HG03060 (cell line): ENCODE measurements at regions not wholly inside any gene's neighbourhood (a gene's known extent, or its start where the extent isn't known, plus 50 kb on each side); places are given as distances from the start of the nearest gene placed in this dataset.

Experiments
- ATAC-seq: cut with Tn5 transposase; IDR thresholded peaks from one replicate; pipeline ENCODE4 v1.9.1; 2021; ENCODE audit warnings: low read depth, moderate number of reproducible peaks; ENCODE audit not compliant: unreplicated experiment

DNA sequence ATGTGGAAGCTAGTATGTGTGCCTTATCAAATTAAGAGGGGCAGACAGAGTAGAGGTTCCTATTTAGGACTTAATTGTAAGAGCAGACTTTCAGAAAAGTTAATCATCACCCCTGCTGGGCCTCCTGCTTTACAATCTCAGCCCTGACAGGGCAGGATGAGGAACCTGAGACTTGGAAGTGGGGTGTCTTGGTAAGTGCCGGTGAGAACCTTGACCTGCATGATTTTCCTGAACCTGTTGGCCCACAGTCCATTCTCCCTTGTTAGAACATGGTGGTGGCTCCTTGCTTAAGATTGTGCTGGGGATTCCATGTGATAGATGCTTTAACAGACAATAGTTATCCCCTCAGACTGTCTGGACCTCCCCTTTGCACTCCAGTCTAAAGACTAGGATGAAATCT lies 141.7 kb upstream of the TMEM72 start:
- ATAC-seq: no peak

DNA sequence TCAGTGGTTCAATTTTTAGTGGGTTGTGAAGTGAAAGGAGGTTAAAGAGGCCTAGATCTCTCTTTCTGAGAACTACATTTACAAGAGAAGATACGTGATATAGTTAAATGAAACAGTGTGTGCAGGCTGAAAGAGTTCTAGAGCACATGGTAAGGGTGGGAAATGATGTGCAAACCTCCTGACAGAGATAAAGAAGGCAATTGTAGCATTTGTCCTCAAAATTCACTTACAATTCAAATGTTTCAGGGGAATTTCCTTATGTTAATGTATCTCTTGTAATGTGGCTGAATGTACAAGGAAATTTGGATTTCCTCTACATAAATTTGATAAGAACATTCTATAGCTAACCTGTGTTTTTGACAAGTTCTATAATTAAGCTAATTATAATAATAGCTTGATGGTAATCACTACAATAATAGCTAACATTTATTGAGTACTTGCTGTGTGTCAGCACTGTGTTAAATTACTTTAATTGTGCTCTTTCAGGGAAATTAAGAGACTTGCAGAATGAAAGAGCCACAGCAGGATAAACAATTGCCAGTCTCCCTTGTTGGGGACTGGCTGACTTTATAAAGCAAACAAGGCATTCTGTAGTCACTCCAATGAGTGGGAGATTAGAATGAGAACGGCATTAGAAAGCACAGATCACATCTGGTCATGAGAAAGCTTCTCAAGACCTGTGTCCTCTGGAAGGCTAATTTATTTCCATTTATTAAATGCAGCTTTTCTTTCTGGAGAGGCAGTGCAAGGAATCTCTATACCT lies 139.7 kb upstream of the TMEM72 start:
- ATAC-seq: no peak

DNA sequence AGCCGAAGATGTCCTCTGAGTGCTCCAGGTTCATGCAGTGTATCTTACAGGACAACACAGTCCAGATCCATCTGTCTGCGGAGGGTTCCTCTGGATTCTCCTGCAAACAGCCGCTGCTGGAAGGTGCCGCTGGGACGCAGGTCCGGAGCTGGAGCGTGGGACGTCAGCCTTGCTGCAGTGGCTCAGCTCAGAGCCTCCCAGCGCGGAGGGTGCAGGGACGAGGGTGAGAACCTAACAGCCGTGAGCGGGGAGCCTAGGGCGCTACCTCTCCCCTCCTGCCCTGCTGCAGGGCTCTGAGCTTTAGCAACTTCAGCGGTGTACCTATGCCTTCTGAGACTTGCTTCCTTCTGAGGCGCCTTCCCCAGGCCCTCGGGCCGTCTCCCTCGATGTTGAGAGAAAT lies 137.6 kb upstream of the TMEM72 start:
- ATAC-seq: no peak

DNA sequence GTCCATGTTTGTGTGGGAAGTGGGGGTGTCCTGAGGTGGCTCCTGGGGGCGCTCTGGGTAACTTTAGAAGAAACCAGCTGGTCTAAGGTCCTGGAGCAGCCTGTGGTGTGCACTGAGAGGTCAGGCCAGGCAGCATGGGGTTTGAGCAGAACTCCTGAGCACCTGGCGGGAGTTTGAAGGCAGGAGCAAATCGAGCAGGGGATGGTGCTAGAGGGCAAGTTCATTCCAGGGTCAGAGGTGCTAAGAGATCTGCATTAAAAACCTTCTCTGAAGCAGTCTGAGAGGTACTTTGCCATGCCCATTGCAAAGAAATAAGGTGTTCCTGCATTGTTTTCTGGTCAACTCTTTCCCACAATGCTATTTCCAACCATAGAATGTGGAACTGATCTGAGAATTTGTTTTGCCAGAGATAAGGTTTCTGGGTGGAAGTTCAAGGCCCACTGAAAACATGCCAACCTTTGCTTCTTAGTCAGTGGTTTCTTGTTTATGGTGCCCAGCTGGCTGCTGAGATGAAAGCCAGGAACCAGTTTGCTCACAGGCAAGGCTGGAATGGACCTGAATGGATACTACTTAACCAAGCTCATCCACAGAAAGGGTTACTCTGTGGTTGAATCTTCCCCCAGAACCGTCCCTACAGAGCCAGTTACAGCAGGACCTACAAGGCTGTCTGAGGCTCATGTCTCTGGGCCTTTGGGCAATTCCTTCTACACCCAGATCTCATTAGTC lies 136.3 kb upstream of the TMEM72 start:
- no peak for ATAC-seq

DNA sequence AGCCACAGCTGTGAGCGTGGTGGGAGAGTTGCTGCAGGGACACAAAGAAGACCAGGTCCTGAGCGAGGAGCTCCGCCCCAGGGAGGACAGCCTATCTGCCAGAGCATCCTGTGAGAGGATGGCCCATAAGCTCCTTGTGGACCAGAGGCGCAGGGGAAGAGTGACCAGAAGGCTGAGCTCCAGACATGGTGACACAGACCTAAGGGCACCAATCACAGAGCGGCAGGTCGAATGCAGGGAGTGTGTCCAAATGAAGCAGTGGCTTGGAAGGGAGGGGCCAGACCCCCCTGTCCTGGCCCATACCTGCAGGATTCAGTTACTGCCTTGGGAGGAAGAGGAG lies 135.8 kb upstream of the TMEM72 start:
- no peak for ATAC-seq

DNA sequence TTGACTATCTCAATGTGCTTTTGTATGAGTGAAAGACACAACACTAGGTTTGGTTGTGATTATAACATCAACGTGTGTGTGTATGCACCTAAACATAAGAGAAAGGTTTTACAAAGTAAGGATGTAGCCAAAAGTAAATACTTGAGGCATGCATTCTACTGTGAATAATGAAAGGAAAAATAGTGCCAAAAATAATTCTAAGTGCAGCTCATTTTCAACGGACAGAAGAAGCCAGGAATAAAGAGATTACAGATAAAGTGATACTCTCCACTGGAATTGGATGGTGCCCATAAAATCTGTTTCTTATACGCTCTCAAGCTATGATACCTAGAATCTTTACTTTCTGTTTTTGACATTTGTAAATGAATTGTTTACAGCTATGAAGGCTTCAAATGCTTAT lies 135.0 kb upstream of the TMEM72 start:
- ATAC-seq: no peak

DNA sequence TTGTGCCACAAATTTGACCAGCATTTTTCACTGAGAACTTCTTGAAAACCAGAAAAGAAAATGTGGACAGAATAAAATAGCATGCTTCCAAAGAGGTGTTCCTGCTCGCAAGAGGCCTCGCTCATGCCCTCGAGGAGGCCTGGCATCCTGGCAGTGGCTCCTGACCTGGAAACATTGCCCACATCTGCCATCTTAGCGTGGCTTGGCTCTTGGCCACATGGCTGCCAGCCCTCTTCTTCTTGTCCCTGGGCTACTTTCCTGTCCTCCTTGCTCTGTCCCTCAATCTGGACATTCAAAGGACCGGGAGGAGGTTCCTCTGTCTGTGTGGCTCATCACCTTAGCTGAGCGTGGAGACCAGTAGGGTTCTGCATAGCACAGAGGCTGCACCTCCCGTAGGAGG lies 131.6 kb upstream of the TMEM72 start:
- ATAC-seq: no peak

DNA sequence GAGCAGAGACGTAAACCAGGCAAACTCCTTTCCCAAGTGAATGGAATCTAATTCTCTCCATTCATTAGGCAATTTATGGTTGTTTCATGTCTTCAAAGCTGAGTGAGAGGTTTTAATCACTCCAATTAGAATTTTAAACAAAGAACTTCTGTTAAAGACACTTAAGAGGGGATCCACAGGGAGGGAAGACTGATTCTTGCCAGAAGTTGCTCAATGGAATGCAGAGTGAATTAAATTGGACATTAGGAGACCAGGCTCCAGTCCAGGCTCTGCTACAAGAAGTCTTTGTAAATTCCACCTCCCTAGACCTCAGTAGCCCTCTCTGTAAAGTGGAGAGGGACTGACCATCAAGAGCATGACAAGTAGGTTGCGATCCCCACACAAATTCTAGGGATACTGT lies 130.7 kb upstream of the TMEM72 start:
- no peak for ATAC-seq

DNA sequence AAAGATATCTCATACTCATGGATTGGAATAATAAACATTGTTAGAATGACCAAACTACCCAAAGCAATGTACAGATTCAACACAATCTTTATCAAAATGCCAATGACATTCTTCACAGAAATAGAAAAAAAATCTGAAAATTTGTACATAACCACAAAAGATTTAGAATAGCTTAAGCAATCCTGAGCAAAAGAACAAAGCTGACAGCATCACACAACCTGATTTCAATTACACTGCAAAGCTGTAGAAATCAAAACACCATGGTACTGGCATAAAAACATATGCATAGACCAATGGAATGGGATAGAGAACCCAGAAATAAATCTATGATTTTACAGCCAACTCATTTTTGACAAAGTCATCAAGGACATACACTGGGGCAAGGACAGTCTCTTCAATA lies 130.0 kb upstream of the TMEM72 start:
- no peak for ATAC-seq

DNA sequence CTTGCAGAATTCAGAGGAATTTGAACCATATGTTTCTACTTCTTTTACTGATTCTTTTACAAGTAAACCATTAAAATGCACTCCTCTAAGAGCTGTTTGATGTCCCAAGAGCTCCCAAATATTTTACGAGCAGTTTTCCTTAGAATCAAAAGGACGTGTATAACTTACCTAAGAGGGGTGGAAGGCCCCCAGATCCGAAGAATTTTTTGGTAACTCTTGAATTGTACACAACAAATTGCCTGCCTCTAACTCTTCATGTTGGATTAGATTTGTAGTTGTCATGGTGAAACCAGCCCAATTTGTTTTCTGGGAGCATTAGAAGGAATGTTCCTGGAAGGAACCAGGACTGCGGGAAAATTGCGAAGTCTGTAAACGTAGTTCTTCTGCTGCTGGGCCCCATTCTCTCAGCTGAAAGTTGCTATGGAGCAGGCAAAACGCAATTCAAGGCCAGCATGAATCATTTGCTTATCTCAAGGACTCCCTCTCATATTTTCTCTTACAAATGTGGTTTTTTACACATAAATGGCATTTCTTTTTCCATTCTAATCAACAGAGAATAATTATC lies 124.8 kb upstream of the TMEM72 start:
- no peak for ATAC-seq

DNA sequence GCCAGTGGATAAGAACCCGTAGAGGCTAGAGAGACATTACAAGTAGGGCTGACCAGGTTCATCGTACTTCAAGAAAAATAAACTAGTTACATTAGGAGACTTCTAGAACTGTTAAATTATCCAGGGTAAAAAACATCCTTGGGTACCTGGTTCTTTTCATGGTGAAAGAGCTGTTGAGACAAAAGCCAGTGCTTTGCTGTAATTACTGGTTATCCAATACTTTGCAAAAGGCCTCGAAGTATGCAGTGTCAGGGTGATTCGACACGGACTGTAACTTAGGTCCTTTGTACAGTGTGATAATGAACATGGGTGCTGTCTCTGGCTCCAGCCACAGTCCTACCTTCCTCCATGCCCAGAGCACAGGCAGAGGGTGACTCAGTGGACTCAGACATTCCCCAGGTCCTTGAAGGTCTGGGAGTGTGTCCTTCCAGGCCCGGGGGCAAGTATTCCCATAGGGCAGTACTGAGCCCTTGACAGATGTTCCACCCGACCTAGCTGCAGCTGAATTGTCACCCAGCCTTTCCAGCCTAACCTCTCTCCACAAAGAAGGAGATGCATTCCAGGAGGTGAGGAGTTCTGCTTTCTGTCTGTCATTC lies 123.6 kb upstream of the TMEM72 start:
- ATAC-seq: no peak

DNA sequence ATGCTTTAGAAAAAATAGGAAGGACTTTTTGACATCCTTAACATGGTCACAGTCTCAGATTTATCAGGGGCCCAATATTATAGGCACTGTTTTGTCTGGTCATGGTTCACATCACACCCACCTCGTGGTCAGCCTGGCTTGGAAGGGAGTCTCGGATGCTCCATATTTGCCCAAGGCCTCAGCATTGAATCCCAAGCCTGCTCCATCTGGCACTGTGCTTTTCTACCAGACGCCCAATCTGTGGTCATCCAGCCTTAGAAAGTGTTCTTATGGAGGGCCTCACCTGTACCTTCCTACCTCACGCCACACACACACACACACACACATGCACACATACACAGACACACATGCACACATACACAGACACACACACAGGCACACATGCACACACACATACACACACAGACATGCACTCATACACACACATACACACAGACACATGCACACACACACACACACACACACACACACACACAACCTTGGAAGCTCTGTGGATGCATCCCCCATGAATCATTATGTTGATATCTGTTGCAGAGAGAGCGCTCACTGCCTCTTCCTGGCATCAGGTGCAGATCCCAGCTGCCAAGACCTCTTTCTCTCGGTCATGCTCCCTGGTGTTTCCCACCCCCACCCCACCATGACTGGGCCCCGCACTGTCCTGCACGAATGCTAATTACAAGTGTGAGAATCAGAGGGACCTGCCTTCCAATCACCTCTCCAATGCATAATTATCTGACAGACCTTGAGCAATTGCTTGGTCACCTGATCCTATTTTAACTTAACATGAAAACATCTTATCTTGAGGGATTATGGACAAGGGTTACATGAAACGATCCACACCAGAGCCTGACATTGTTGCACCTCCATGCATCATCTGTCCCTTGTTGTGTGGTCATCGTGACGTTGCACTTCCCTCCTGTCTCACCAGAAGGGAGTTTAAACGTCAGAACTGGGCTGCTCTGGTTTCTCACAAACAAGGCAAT lies 122.7 kb upstream of the TMEM72 start:
- no peak for ATAC-seq

DNA sequence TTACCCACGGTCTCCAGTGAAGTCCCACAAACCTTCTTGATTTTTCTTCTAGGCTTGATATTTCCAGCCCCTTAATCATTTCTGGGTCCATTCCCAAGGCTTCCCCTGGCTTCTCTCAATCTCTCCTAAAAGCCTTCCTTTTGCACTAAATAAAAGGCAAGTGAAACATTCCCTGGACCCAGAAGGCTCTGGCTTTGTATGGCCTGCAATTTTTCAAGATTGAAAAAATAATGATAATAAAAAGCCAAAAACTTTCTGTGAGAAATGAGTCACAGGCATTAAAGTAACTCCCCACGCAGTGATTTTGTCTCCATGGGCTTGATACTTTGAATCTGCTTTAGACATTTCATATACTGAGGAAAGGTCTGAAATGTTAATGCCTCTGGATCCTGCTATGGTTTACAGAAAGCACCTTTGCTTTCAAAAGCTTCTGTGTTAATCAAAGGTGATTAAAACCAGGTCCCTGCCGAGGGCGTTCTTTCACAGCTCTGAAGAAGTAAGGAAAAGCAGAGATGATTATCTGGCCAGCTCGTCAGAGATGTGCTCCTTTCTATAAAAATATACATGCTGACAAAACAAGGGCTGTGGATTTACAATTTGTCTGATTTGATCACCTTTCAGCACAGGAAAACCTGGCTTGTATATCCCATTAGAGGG lies 118.9 kb upstream of the TMEM72 start:
- ATAC-seq: no peak

DNA sequence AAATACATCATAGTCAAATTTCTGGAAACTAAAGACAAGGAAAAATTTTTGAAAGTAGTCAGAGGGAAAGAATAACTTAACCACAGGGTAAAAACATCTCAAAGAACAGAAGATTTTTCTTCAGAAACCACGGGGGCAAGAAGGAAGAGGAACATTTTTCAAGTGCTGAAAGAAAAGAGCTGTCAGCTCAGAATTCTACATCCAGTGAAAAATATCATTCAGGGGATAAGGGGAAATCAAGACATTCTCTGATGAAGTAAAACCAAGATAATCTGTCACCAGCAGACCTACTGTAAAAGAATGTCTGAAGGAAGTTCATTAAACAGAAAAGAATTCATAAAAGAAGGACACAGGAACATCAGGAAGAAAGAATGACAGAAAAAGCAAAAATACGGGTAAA lies 111.2 kb upstream of the TMEM72 start:
- ATAC-seq: no peak

DNA sequence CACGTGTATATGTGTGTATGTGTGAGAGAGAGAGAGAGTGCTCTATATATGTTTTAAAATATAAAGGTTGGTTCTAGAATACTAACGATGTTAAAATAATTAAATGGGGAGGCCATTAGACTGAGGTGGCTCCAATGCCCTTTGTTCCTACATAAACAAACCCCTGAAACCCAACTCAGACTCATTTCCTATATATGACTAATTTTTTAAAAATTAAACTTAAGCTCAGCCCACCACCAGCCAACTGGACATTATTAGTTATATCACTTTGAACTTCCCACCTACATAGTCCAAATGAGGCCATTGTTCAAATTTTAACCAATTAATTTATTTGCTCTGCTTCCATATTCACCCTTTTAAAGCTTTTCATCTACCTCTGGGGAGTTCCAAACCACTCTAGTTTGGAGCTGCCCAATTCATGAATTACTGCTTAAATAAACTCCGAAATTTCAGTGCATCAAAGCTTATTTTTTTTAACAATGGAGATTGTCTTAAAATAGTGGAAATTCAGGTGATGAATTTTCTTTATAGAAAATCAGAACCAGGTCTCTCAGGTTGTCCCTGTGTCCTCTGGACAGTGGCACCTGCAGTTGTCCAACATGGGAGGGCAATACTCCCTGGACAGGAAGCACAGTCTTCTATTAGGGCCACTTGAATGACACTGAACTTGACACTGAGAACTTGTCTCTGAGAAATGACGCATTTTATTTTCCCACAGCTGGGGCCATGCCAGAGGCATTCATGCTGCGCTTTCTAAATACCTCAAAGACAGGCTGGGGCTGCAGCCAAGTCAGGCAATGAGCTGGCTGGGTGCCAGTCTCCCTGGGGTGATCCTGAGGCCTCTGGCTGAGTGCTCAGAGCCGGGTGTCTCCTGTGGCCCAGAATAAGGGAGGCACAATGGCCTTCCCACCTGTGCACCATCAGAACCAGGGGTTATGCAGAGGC lies 109.5 kb upstream of the TMEM72 start:
- no peak for ATAC-seq

DNA sequence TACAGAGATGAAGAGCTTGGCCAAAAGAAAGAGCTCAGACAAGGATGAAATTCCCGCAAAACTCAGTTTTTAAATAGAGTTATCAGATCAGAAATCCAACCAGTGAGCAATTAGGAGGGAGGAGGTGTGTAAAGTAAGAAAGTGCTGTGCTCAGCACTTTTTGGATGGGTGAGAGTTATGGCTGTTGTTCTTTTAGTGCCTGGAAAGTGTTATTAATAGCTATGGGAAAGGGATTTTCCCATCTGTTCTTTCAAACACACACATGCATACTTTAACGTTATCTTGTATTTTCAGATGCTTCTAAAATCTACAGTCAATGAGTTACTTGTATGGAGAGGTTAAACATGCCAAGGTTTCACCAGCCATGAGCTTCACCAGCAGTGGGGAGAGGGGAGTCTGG lies 107.3 kb upstream of the TMEM72 start:
- no peak for ATAC-seq

DNA sequence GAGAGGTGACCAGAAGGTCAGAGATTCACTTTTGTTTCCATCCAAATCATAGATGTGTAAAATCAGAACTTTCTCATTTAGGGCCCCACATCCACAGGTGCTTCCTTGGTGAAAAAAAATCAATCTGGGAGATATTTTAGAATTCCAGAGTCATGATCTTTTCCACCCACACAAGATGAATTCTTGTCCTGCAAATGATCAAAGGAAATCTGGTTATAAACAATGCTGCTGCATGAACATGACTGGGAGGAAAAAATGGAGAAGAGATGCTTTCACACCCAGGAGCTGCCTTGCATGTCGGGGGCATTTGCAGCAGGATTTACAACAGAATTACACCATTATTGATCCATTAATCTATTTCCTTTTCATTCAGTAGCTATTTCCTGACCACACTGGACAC lies 106.5 kb upstream of the TMEM72 start:
- no peak for ATAC-seq

DNA sequence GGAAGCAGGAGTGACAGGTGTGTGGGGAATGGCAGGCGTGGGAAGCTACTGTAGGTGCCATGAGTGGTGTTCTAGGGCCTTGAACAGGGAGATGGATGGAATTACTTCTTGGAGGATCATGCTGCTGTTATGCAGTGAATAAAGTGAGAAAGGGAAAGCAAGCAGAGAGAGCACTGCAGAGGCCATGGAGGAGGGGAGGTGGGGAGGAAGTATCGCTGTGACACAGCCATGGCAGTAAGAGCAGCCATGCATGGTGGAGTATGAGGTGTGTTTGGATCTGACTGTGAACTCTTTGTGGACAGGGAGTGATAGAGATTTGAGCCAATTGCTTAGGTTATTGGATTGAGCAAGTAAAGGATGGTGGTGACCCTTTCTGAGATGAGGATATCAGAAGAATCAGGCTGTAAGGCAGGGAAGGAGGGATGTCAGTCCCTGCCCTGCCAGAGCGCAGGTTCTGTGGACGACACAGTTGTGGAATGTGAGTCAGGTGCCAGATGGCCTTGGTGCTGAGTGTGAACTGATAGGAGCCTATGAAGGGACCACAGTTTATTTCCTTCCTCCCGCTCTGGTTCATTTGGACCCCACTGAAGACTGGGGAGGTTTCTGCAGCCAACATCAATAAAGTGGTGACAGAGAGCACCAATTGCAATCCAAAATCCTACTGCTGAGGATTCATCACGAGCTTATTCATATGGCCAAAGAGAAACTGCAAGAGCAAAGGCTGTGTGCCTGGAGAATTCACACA lies 105.5 kb upstream of the TMEM72 start:
- ATAC-seq: no peak
